ENCODE measurements at regions not wholly inside any gene's neighbourhood (a gene's known extent, or its start where the extent isn't known, plus 50 kb on each side); places are given as distances from the start of the nearest gene placed in this dataset.
"Not testable (repeated sequence)": the region's sequence is repeated elsewhere in the genome, so short reads cannot be mapped to it uniquely, and the experiment has no call there.

DNA sequence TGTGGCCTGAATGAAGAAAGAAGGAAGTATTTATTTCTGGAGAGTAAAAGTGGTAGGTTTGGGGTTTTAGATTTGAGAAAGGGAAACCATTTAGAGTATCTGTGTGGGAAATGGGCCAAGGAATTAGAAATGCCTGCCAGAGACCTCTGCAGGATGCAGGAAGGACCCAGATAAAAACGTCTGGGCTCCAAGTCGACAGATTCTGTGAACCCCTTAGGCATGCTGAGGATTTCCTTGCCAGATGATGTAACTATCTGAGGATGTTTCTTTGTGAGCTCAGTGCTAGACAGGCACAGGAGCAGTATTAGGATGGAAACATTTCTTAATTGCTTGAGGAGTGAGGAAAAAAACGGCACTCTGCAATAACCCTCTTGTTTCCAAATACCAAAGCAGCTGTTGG lies 251.8 kb upstream of the DMRT1 start:
- no peak for DNase-seq

DNA sequence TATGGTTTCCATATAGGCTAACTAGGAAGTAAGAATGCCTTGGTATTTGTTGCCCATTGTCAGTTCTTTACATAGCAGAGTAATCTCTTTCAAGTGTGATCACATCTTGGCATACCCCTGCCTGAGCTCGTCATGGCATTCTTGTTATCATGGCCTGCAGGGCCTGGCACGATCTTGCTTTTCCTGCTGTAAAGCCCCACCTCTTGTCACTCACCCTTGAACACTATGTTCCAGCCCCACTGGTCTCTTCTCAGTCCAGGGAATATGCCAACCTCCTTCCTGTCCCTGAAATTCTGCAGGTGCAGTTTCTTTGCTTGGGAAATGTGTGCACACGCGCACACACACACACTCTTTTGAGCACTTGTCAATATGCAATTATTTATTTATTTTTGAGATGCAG lies 250.2 kb upstream of the DMRT1 start:
- DNase-seq, result no peak

DNA sequence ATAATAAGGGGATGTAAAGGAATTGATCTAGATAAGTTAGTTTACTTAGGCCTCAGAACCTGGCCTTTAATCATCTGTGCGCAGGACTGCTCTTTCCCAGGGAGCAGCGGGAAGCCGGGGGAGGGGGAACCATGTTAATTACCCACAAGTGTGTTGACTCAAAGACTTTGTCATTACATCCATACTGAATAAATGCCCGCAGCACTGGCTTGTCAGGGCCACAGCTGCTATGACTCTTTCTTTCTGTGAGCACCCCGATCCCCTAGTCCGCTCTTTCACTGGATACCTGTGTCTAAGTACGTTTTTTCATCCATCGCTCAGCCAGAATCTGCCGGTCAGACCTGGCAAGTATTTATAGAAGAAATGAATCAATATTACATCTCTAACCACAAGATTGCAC lies 249.3 kb upstream of the DMRT1 start:
- DNase-seq, result no peak

DNA sequence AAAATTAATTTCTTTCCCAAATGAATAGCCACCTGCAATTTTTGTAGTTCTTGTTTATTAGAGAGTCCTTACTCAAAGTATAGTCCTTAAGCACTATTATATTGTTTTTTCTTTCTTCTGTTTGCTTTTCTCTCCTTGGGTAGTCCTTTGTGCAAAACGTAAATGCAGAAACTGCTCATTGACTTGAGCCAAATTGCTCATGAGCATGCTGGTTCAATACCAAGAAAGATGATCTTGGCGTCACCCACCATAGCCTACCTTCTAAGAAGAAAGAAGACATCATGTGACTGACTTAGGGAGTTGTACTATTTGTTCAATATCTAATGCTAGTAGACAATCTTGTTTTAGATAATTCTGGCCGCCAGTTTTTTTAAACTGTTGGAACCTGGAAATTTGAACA lies 248.8 kb upstream of the DMRT1 start:
- DNase-seq, result no peak

DNA sequence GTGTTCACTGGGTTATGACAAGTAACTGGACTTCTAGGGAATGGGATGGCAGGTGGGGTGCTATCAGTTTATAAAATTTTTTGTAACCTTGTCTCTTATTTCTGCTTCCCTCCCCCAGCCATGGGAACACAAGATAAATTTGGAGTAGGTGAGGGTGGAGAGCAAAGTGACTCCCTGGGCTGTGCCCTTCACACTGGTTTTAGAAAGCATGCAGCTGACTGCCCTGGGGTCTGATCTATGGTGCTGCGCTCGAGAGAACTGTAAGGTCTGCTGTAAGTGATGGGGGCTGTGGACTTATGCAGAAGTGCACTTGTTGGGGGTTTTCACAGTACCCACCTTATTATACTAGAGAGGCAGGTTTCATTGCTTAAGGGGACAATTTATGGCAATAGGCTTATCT lies 247.7 kb upstream of the DMRT1 start:
- no peak for DNase-seq

DNA sequence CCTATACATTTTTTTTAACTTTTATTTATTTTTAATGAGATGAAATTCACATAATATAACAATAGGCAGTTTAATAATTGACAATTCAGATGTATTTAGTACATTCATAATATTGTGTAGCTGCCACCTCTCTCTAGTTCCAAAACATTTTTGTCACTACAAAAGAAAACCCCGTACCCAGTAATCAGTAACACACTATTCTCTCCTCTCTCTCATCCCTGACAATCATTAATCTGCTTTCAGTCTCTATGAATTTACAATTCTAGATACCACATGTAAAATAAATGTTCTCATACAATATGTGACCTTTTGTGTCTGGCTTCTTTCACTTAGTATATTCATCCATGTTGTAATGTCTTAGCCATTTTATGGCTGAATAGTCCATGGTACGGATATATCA lies 244.8 kb upstream of the DMRT1 start:
- no peak for DNase-seq

DNA sequence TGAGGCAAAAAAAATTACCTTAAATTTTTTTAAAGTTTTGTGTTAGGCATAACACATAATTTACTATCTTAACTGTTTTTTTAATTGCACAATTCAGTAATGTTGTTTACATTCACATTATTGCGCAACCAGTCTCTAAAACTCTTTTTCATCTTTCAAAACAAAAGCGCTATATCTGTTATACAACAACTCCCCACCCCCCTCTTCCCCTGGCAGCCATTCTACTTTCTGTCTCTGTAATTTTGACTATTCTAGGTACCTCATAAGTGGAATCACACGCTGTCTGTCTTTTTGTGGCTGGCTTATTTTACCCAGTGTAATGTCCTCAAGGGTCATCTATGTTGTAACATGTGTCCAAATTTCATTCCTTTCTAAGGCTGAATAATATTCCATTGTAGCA lies 241.5 kb upstream of the DMRT1 start:
- no peak for DNase-seq

DNA sequence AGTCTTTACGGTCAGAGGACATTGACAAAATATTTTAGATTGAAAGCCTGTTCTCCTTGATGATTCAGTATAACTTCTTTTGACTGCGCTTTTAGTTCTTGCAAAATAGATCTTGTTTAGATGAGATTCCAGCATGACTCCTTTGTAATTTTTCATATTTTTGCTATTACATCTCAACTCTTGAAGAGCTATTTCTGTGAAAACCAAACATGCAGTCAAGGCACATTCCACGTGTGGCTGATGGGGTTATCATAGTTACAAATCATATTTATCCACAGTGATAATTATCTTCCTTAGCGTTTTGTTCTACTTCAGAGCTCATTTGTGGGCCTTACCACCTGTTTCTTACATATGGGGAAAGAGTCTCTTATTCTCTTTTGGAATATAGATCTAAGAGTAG lies 238.8 kb upstream of the DMRT1 start:
- DNase-seq, result no peak

DNA sequence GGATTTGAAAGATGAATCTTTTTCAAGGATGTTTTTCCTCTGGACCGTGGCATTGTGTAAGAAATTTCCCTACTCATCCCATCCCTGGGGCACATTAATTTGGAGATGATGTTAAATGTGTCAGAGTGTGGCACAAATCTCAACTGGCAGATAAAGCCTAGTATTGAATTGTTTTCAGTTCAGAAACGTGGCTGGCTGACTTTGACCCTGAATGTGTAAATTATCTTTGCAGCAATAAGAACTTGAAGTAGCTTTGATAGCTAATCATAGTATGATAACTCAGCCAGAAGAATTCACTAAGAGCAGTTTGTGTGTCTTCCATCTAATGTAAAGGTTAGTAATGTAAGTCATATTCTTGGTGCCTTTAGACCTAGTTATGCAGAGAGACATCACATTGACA lies 238.4 kb upstream of the DMRT1 start:
- no peak for DNase-seq

DNA sequence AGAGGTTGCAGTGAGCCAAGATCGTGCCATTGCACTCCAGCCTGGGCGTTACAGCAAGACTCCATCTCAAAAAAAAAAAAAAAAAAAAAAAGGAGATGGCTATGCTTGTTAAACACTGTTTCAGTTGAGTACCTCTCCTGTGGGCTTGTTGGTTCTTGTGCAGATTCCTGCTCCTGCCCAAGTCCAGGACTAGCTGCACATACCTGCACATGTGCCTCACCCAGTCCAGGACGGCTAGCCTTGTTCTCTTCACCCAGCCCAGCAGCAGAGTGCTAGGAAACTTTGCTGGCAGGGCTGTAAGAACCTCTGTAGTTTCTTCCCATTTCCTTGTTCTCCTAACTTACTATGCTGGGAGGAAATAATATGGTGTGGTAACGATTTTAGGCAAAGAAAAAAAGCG lies 234.1 kb upstream of the DMRT1 start:
- no peak for DNase-seq

DNA sequence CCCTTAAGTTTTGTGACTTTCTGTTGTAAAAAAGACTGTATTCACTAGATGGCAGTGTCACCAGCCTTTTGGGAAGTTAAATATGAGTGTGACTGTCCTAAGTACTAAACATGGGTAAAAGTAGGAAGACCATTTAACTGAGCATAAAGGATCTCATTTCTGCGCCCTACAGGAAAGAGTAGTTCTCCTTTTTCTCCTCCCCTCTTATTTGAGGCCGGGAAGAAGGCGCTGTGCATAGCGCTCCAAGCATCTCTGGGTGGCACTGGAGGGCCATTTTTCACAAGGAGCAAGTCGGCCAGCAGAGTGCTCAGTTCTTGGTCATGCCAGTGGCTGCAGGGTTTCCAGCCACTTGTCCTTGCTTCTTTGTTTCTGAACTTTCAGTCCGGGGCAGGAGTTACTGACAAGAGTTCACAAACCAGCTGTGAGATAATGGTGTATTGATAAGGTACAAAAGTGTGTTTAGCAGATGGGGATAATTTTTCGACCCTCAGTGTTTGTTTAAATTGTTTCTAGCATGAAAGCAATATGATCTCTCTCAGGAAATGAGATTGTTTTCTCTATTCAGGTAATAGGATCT lies 227.6 kb upstream of the DMRT1 start:
- DNase-seq, result no peak

DNA sequence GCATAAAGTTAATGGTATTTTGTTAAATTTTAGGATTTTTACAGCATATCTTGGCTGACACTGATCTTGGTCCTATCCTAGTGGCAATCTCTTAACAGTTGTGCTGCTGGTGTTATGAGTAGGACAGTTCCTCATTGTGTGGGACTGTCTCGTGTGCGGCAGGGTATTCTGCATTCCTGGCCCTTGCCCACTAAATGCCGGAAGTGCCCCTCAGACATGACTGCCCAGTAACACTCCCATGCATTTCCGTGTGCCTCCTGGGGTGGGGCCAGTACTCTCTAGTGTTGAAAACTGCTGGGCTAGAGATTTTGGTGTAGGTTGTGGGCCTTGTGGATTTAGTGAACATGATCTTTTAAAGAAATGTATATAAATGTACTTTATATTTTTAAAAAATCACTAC lies 227.1 kb upstream of the DMRT1 start:
- DNase-seq, result no peak

DNA sequence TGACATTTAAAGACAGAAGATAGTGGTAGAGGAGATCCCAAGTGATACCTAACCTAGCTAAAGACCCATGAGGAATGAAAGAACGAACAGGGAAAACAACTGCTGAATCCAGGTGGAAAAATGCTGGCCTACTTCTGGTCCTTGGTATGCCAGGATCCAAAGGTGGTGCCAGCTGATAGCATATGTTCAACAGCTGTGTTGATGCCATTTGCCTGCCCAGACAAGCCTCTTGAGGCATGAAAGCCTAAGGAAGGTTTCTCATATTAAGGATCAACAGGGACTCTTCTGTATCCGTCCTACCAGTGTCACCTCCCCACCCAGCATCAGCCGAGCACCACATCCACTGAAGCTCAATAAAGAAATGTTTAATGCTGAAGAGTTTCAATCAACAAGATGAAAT lies 225.7 kb upstream of the DMRT1 start:
- DNase-seq, result no peak

DNA sequence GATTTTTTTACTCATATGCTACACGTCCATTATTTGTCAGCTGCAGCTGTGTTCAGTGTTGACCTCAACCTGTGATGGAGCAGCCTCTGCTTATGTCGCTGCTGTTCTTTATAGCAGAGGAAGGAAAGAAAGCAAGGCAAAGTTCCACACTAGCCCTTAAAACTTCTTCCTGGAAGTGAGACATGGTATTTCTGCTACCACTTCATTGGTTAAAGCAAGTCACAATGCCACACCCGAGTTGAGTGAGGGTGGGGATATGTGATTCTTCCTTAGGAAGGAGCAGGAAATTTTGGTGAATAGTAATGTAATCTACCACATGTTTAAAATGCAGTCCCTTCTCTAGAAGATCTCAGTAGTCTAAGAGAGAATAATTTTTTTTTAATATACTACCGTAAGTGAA lies 224.8 kb upstream of the DMRT1 start:
- DNase-seq, result no peak

DNA sequence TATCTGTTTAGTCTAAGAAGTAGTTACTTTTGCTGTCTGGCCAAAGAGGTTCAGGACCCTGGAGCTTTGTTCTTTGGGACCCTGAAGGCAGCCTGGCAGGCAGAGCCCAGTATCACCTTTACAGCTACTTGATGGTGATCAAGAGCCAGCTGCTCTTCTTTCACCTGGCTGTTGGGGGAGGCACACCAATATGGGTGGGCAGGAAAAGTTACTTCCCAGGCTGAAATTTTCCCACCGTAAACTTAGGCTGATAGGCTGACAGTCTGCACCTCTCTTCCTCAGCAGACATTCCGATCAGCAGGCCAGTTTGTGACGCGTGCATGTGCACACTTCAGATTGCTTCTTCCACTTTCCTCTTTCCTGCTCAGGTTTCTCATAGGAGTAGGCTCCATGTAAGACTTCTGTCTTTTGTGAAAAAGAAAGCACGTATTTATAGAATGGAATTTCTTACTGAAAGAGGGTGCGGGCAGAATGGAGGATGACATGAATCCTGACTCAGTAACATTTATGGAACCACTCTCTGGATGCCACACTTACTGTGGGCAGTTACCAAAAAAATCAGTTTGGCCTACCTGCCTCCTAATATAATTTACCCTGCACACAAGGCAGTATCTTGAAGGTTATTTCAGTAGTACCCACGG lies 223.9 kb upstream of the DMRT1 start:
- no peak for DNase-seq

DNA sequence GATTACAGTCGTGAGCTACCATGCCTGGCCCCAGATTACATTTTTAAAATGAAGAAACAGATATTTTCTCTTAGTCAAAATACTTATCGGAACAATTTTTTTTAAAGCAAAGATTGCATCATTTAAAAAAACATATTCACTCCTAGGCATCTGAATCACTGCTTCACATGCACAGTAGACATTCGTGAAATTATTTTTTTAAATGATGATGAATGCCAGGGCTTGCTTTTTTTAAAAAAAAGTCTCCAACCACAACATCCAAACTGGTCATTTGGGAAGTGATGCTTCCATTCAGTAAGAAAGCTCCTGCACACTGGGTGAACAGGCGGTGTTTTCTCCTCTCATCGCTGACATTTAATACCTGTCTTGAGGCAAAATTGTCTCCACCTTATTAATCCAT lies 223.0 kb upstream of the DMRT1 start:
- DNase-seq, result no peak

DNA sequence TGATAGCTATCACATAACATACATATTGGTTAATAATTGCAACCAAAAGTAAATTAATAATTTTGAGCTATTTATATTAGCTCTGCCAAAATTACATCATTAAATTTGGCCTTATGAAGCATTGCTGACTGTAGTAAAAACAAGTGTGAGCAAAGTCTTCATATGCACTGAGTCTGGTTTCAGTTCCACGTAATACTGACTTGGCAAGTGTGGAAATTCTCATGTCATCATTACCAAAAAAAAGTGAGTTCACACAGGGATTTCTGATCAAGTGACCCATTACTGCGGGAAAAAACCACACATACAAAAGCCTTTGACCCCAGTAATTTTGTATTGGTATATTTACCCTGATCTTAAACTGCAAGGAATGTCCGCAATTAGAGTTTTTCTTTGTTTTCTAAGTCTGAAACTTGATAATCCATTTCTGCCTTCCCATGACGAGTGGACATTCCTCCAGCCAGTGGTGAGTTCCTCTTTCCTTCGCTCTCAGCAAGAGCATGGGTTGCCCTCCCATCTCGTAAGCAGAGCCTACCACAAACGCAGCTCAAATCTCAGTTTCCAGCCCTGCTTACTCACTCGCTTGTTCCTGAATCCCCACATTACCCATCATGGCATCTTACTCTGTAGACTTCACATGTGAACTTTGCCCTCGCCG lies 220.2 kb upstream of the DMRT1 start:
- no peak for DNase-seq

DNA sequence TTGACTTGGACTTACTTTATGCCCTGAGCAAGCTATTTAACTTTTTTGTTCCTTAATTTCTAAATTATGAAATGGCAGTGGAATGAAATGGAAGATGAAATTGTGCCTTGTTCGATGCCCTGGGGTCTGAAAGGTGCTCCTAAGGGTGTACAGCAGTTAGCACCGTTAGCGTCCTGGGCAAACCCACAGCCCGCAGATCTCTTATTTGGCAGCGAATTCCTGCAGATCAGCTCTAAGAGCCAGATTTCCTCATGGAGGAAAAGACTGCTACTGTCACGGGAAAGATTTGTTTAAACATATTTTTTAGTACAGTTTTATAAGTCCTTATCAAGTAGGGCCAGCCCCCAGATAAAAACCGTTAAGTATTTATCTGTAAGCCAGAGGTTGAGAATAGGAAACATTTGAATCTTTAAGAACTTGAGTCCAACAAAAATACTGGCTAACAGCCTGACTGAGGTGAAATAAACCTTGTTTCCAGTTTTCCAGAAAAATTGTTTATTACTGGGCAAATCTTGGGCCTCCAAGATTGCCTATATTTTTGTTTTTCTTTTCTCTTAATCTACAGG lies 216.5 kb upstream of the DMRT1 start:
- no peak for DNase-seq

DNA sequence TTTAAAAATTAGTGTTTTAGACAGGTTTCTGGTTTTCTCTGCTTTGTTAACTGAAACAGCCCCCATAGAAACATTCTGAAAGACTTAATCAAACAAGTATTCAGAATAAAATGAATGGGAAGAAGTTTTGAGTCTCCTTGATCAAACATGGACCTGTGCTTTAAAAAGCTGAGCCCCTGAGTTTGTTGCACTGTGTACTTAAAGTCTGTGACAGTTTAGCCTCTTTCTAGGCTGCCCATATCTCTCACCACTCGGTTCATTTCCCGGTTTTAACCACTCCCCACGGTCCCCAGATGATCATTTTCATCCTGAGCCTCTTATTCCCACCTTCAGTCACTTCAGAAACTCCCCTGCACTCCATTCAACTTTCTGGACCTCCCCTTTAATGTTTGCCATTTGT lies 215.9 kb upstream of the DMRT1 start:
- DNase-seq, result no peak

DNA sequence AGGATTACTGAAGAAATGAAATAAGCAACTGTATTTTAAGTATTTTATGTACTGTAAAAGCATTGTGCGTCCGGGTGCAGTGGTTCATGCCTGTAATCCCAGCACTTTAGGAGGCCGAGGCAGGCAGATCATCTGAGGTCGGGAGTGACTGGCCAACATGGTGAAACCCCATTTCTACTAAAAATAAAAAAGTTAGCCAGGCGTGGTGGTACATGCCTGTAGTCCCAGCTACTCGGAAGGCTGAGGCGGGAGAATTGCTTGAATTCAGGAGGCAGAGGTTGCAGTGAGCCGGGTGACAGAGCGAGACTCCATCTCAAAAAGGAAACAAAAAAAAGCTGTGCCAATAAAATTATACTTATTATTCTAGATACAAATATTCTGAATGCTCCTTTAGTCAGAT lies 215.4 kb upstream of the DMRT1 start:
- not testable (repeated sequence) for DNase-seq

DNA sequence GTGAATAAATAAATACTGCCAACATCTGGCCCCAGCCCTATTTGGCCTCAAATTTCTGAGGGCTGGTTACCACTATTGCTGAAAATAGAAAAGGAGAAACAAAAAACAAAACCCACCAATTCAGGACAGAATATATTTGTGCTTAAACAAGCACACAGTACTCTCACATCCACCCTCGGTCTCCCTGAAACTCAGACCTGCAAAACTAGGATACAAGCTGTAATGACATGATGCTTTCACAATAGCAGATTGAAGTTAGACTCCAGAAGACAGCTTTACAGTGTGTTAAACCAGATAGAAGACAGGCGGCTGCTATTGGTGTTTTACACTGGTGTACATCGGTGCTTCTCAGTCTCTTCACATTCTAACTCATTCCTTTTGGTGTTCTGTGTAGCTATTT lies 214.9 kb upstream of the DMRT1 start:
- DNase-seq, result no peak

DNA sequence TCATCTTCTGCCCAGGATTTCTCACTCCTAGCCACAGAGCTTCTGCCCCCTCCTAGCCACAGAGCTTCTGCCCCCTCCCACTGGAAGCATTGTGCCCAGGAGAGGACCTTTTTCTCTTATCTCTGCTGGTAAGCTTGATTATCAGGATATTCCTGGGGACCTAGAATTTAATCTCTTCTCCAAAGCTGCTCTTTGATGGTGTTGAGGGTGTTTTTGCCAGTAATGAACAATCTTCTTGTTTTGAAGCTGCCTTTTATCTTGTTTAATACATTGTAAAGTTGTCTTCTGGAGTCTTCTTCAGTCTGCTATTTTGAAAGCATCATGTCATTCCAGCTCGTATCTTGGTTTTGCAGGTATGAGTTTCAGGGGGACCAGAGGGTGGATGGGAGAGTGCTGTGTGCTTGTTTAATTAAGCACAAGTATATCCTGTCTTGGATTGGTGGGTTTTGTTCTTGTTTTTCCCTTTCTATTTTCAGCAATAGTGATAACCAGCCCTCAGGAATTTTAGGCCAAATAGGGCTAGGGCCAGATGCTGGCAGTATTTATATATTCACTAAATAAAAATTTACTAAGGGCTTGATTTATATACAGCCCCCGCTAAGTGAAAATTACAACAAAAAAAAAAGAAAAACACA lies 214.0 kb upstream of the DMRT1 start:
- no peak for DNase-seq

DNA sequence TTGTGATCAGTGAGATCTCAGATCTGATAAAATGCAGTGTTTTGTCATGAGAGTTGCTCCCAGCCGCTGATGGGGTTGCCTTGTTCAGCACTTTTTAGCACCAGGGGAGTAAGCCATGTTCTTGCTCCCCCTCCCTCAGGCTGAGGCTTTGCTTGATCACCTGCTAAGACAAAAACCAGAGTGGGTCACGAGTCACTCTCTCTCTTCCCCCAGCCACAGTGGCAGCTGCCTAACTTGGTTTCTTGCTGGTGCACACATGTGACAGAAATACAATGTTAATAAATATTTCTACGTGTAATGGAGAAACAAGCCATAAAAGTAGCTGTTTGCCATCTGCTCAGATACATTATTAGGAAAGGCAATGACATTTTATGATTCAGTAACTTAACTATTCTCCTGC lies 212.4 kb upstream of the DMRT1 start:
- no peak for DNase-seq

DNA sequence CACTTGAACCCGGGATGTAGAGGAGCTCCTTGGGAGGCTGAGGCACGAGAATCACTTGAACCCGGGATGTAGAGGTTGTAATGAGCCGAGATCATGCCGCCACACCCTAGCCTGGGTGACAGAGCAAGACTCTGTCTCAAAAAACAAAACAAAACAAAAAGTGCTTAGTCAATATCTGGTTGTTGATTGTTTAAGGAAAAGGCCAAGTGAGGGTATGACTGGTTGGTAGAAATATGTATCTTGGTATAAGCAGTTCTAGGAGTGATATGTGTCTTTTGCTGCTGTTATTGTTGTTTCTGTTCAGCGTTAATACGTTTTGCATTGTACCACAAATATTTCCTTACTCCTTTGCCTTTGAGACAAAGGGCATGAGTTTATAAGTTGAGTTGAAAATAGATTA lies 210.7 kb upstream of the DMRT1 start:
- DNase-seq, result no peak
